GM12865 (cell line): ENCODE measurements at regions not wholly inside any gene's neighbourhood (a gene's known extent, or its start where the extent isn't known, plus 50 kb on each side); places are given as distances from the start of the nearest gene placed in this dataset.
"Not testable (repeated sequence)": the region's sequence is repeated elsewhere in the genome, so short reads cannot be mapped to it uniquely, and the experiment has no call there.

Experiments
- DNase-seq: peaks from one replicate; pipeline ENCODE4 v3.0.0; 2010; ENCODE audit warnings: low read depth
- H3K4me3 ChIP-seq: 2 replicates; pipeline ENCODE4 v1.5.1; 2011; ENCODE audit warnings: mild to moderate bottlenecking, low read depth, low read length, control low read depth
- TF ChIP-seq, protein P1 (sequence below): IDR thresholded peaks from 2 replicates; pipeline ENCODE4 v1.5.1; 2011; ENCODE audit warnings: low read length, control low read depth, low read depth, inconsistent platforms; ENCODE audit not compliant: insufficient read depth; ENCODE audit errors: missing control alignments

DNA sequence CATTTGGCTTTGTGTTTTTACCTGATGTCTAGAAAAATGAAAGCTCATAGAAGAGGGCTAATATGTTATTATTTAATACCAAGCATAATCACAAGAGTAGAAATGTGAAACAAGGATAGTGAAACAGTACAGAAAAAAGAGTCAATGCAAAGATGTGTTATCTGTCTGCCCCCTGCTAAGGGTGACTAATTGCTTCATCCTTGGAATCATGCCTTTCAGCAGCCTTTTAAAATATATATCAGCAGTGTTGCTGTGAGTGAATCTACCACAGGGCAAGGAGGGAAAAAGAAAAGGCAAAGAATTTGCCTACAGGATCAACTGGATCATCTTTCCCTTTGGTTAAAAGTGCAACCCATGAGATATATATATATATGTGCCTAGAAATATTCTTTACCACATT lies 867.2 kb upstream of the RAG2 start:
- TF ChIP-seq, protein P1, sequence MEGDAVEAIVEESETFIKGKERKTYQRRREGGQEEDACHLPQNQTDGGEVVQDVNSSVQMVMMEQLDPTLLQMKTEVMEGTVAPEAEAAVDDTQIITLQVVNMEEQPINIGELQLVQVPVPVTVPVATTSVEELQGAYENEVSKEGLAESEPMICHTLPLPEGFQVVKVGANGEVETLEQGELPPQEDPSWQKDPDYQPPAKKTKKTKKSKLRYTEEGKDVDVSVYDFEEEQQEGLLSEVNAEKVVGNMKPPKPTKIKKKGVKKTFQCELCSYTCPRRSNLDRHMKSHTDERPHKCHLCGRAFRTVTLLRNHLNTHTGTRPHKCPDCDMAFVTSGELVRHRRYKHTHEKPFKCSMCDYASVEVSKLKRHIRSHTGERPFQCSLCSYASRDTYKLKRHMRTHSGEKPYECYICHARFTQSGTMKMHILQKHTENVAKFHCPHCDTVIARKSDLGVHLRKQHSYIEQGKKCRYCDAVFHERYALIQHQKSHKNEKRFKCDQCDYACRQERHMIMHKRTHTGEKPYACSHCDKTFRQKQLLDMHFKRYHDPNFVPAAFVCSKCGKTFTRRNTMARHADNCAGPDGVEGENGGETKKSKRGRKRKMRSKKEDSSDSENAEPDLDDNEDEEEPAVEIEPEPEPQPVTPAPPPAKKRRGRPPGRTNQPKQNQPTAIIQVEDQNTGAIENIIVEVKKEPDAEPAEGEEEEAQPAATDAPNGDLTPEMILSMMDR, result no peak
- DNase-seq, result no peak
- no peak overlapping the region for H3K4me3 ChIP-seq

DNA sequence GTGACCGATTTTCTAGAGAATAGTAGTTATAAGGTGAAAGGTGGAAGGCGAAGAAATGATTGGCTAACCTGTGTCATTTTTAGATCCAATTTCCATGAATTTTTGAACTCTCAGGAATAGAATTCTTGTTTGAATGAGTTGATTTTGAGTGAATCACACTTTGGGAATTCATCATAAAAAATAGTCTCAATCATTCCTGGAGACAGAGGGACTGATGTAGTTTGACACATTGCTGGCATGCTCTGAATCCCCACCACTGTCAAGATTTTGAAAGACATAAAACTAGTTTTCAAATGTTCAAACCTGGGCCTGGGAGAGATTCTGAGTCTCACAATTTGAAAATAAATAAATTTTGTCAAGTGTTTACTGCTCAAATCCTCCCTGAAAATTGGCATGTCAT lies 861.4 kb upstream of the RAG2 start:
- TF ChIP-seq, protein P1, result no peak
- no peak overlapping the region for H3K4me3 ChIP-seq
- DNase-seq, result no peak

DNA sequence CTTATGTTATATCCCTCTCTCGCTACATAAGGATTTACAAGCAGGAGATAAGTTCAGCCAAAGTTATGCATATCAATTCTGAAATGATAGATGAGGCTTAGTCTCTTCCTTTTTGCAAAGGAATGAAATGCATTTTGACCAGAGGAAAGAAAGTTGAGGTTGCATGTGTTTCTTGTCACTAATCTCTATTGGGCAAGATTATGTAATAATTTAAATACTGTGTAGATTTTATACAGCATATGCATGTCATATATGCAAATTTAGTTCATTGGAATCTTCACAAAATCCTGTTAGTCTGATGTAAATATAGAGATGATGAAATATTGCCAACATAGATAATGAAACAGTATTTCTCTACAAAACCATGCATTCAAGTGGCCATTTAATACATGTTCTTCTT lies 858.7 kb upstream of the RAG2 start:
- TF ChIP-seq, protein P1, result no peak
- DNase-seq, result no peak
- H3K4me3 ChIP-seq, result no peak overlapping the region

DNA sequence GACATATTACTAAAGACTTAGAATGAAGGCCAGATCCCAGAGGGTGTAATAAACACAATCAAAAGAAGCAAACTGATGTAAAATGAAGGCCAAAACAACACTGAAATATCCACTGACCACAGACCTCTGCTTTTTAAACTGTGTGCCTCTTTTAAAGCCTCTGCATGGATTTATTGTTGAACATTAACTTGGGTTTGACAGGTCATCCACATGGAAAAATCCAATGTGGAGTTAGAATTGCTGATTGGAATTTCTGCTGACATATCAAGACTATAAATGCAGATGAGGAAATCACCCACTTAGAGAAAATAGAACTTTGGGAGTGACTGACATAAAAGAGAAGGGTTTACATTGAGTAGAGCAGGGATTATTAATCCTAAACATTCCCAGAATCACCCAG lies 853.9 kb upstream of the RAG2 start:
- no peak for DNase-seq
- TF ChIP-seq, protein P1, result no peak
- H3K4me3 ChIP-seq, result no peak overlapping the region

DNA sequence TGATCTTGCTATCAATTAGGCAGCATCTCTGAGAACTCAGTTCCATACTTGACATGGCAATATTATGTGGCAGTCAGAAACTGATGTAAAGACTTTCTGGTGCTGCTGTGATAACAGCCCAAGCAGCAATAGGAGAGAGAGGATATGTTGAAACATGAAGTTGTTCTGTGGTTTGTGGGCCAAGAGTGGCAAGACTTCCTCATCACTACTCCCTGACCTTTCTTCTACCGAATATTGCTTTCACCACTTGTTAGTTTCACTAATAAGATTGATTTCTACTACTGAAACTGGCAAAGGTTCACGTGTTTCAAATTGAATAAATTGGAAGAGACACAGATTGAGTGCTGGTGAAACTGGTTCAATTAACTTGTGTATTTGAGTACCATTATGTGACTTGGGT lies 852.6 kb upstream of the RAG2 start:
- no peak overlapping the region for H3K4me3 ChIP-seq
- DNase-seq, result peak; percentile 38
- TF ChIP-seq, protein P1, result no peak

DNA sequence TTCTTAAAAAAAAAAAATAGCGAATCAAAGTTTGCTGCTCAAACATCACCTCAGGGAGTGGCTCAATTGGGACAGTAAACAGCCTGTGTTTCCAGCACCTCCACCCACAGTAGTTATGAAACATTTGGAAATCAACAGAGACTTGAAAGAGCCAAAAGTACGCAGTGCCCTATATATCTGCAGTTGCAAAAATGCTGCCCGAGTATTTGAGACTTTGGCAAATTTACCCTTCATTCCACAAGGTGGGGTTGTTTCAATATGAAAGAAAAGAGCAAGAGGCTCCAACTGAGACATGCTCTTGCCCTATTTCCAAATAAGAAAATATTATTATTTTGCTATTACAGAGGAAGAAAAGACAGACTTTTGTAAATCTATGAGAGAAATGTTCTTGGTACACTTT lies 851.1 kb upstream of the RAG2 start:
- DNase-seq, result peak; percentile 28
- H3K4me3 ChIP-seq, result no peak overlapping the region
- TF ChIP-seq, protein P1, result peak; percentile 29

DNA sequence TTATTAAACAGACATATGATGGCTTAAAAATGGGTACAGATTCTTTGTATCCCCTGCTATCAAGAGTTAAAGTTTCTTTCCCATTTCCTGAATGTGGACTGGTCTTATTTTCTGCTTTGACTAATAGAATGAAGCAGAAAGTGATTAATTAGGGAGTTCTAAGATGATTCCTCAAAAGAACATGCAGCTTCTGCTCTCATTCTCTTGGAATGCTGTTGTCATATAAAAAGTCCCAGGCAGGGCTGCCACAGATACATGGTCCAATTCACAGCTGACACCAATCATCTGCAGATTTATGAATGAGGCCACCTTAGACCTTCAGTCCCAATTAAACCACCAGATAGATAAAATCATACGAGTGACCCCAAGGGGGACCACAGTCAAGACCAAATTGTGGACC lies 844.5 kb upstream of the RAG2 start:
- TF ChIP-seq, protein P1, result no peak
- no peak for DNase-seq
- no peak overlapping the region for H3K4me3 ChIP-seq

DNA sequence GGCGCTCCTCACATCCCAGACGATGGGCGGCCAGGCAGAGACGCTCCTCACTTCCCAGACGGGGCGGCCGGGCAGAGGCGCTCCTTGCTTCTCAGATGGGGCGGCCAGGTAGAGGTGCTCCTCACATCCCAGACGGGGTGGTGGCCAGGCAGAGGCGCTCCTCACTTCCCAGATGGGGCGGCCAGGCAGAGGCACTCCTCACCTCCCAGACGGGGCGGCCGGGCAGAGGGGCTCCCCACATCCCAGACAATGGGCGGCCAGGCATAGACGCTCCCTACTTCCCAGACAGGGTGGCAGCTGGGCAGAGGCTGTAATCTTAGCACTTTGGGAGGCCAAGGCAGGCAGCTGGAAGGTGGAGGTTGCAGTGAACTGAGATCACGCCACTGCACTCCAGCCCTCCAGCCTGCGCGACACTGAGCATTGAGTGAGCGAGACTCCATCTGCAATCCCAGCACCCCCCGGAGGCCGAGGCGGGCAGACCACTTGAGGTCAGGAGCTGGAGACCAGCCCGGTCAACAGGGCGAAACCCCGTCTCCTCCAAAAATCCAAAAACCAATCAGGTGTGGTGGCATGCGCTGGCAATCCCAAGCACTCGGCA lies 833.7 kb upstream of the RAG2 start:
- not testable (repeated sequence) for H3K4me3 ChIP-seq, DNase-seq

DNA sequence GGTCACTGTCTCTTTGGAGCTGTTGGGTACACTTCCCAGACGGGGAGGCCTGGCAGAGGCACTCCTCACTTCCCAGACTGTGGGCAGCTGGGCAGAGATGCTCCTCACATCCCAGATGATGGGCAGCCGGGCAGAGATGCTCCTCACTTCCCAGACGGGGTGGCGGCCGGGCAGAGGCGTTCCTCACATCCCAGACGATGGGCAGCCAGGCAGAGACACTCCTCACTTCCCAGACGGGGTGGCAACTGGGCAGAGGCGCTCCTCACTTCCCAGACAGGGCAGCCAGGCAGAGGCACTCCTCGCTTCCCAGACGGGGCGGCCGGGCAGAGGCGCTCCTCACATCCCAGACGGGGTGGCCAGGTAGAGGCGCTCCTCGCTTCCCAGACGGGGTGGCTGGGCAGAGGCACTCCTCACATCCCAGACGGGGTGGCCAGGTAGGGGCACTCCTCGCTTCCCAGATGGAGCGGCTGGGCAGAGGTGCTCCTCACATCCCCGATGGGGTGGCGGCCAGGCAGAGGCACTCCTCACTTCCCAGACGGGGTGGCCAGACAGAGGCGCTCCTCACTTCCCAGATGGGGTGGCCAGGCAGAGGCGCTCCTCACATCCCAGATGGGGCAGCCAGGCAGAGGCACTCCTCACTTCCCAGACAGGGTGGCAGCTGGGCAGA lies 833.1 kb upstream of the RAG2 start:
- H3K4me3 ChIP-seq, DNase-seq: not testable (repeated sequence)
